HK-2 (cell line): ENCODE measurements at regions not wholly inside any gene's neighbourhood (a gene's known extent, or its start where the extent isn't known, plus 50 kb on each side); places are given as distances from the start of the nearest gene placed in this dataset.
A peak's percentile ranks its signal among the peaks of the same experiment; 100 is the strongest.

Source experiments
- DNase-seq: peaks from one replicate; pipeline ENCODE4 v3.0.0-alpha.2; 2018; ENCODE audit not compliant: unreplicated experiment

GRCh38 chr2:22887845-22888244 is 497.1 kb upstream of the KLHL29 start:
- DNase-seq = no peak

- DNase-seq = no peak
These were observed 494.8 kb upstream of the KLHL29 start for GRCh38 chr2:22890132-22890531.

DNA sequence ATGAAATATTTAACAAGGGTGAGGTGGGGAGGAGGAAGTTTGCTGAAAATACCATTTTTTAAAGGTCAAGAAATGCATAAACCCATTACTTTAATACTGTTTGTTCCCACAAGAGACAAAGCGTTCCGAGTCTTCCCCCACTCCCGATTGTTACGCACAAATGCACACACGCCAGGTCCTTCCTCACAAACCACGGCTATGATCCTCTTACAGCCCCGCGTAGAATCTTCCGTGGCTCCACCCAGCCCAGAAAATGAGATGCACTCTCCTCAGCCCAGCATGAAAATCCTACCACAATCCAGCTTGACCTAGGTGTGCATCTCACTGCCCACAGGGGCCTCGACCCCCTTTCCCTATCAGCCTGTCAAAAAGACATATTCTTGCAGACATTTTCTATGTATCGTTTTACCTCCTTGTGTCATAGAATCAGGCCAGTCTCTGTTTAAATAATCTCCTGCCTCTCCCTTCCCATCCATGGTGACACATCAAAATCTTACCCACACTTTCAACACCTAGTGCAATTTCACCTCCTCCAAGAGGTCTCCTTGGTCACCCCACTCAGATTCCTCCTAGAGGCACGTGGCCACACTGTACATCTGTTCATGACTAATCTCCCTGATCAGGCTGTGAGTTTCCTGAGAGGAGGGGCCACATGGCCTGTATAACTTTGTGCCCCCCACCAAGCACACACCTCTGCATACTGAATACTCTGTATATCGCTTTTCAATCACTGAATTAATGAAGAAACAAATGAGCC is 491.0 kb upstream of the KLHL29 start:
- no peak for DNase-seq

DNA sequence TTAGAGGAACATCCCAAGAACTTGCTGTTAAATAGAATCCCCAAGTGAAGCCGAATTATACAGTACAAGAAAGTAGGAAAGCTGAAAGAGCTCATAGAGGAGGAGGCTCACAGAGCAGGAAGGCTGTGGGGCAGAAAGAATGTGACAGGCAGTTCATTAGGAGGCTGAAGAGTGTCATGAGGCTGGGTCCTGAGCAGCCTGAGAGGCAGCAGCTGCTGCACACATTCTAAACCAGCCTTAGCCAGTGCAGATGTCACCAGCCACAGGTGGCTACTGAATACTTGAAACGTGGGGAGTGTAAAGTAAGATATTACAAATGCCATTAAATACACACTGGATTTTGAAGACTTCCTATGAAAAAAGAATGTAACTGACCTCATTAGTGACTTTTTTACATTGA is 490.2 kb upstream of the KLHL29 start:
- no peak for DNase-seq

DNA sequence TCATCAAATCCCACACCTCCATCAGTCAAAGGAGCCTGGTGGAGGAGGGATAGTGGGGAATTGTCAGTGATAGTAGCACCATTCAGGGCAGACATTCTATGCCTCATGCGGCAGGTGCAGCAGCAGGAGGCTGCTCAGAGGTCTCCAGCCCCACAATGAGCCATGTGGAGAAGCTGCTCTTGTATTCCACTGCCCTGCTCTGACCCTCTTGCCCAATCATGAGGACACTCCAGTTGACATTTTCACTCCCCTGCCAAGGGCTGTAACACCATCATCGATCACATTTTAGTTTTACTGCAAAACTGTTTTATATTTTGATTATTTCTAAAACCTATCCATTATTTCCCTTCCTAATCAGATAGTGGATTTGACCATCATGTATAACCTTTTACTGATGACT is 487.6 kb upstream of the KLHL29 start:
- DNase-seq = no peak

GRCh38 chr2:22900674-22901073 is 484.3 kb upstream of the KLHL29 start:
- no peak for DNase-seq

GRCh38 chr2:22901471-22902179 is 483.4 kb upstream of the KLHL29 start:
- DNase-seq = no peak

GRCh38 chr2:22902180-22902550 is 482.8 kb upstream of the KLHL29 start:
- DNase-seq = no peak

DNA sequence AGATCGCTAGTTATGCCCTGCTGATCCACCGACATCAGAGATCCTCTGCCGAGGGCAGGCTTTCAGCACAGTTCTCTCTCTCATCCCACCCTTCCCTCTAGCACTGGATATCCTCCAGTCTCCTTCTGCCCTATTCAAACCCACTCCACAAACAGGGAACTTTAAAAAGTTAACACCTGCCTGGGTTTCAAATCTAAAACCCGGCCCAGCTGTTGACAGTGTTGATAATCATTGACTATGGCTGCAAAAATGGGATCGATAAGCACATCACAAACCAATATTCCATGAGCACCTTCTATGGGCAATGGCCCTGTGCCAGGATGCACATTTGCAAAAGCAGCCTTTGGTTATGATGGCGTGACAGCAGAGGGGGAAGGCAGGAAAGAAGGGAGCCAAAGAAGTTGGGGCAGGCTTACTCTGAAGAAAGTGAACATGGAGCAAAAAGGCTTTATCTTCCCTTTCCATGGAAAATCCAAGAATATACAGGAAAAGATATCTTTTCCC is 482.3 kb upstream of the KLHL29 start:
- DNase-seq = no peak

GRCh38 chr2:22903616-22904015 is 481.4 kb upstream of the KLHL29 start:
- DNase-seq = no peak

DNA sequence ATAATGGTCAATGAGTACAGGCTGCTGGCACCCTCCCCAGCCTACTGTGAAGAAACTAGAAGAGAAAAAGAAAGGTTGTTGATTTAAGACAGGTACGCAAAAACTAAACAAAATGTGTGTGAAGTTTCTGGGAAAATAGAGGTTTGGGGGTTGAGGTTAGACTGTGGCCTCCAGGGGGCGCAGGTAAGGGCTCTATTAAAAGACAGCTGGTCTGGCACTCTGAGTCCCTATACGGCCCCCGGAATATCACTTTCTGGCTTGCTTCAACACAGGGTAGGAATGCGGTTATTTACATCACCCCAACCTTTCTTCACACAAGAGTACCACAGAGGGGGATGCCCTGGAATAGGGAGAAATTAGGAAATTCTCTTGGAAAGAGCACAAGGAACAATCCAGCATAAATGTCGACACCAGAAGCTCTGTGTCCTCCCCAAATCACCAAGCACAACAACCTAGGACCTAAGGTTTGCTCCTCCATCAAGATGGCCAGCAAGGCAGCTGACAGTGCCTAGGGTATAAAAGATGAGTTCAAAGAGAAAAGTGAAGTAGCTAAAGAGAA is 480.8 kb upstream of the KLHL29 start:
- peak; percentile 13 for DNase-seq

DNA sequence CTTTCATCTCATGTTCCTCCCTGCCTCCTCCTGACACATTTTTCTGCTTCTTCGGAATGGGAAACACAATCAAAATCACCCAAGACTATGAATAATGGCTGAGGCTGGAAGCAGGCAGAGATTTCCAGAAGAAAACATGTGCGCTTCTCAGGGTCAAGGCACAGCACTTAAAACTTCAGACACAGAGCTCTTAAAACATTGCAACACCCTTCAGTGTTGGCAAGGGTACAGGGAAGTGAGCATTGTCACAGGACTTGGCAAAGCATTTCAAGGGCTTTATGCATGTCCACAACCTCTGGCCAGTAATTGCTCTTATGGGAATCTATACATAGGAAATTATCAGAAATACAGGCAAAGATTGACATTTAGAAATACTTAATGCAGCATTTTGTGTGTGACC is 477.6 kb upstream of the KLHL29 start:
- DNase-seq = no peak

DNA sequence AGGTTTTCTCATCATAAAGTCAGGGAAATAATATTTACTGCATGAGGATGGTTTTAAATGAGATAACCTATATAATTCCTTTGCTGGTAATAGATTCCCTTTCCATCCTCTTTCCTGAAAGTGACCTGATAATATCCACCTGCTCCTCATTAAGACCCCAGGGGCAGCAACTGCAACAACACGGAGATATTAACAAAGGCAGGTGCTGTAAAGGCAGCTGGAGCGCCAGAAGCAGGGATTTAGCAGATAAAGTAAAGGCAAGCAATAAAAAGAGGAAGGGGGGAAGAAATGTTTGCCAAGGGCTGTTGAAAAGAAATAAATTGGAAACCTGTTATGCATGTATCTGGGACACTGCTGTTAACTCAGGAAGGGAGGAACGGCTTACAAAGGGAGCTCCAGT is 472.6 kb upstream of the KLHL29 start:
- DNase-seq = no peak

DNA sequence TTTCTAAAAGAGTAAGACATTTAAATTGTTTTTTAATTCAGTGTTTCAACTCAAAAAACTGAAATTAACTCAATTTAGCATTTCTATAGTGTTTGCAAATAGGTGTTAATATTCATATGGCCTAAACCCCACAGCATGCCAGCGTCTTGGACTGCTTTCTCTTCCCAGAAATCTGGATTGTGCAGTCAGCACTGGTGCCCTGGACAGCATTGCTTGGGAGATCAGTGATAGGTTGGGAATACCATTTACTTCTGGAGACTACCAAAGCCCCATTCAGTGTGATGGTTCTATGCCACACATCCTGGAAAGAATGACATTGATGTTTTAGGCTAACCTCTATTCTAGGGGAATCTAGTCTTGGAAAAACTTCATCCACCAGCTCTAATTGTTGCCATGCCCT is 455.0 kb upstream of the KLHL29 start:
- DNase-seq = no peak

DNA sequence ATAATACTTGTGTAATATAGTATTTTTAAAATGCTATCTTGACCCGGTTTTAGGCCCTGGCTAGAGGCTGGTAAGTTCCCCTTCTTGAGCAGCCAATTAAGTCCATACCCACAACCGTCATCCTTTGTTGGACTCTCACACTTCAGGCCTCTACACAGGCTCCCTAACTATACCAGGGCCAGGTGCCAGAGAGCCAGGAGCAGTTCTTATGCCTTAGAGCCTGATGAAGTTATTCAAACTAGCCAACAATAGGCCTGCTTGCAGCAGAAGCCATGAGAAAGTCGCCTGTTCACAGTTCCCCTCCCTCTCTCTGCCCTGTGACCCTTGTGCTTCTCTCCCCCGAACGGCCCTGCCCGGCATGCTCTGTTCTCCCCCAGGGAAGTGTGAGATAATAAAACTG is 454.2 kb upstream of the KLHL29 start:
- no peak for DNase-seq

DNA sequence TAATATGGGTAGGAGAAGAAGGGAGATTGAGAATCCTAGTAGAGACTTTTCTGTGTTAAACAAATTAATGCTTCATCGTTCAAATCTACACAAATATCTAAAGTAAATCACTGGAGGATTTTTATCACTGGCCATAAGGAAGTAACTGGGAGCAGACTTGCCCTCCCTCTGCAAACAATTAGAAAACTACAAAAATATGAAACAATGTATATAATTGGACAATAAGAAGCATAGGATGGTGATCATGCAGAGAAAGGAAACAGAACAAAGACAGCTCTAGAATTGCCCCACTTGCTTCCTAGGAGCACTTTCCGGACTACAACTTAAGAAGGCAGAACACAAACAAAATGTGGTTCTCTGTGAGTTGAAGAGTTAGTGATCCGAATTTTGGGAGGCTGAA is 452.7 kb upstream of the KLHL29 start:
- no peak for DNase-seq

GRCh38 chr2:22934747-22935146 is 450.2 kb upstream of the KLHL29 start:
- no peak for DNase-seq

GRCh38 chr2:22942441-22942840 is 442.5 kb upstream of the KLHL29 start:
- no peak for DNase-seq

DNA sequence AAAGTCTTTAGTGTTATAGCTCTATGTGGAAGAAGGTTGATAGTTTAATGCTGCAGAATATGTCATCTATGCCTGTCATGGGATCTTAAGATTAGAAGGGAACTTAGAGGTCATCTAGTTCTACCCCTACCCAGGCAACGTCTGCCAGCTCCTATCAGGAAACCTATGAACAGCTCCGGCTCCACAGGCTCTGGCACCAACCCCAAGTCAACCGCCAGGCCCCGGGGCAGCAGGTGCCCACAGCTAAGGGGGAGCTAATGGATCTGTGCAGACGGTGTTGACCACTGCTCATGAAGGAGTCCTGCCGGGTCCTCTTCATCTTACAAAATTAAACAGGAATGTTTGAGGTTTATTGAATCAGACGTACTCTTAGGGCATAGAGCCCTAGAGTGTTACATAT is 440.8 kb upstream of the KLHL29 start:
- no peak for DNase-seq

DNA sequence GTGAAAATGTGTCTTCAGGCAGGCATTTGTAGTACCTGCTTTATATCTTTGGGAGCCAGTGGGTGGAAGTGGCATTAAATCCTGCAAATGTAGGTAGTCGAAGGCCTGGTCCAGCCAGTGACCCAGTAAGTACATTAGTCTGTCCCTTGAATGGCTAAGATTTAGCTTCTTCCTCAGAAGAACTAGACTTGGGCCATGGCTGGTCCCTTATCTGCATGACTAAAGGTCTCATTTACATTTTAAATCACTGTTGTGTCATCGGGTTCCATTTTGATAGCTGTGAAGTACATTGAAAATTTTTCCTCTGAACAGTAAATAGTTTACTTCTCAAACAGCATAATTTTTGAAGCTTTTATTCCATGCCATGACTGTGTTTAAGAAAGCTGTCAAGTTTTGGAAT is 438.4 kb upstream of the KLHL29 start:
- no peak for DNase-seq

- no peak for DNase-seq
These were observed 437.2 kb upstream of the KLHL29 start for GRCh38 chr2:22947741-22948140.

DNA sequence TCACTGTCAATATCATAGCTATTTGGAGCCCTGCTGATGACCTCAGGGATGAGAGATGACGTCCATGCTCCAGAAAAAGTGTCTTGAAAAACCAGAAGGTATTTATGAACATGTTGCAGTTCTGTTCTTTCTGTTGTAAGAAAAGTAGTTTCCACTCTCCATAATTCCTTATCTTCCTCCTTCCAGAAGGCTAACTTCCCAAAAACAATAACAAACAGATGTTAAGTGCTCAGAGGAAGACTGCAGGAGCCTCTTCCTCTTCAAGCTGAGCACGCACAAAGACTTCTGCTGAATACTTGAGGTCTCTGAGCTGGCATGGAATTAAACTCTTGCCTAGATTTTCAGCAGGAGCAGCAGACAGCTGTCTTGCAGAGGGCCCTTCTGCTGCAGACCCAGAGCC is 434.5 kb upstream of the KLHL29 start:
- DNase-seq = no peak

- DNase-seq = no peak
These were observed 432.2 kb upstream of the KLHL29 start for GRCh38 chr2:22952656-22953225.
